ENCODE measurements at regions not wholly inside any gene's neighbourhood (a gene's known extent, or its start where the extent isn't known, plus 50 kb on each side); places are given as distances from the start of the nearest gene placed in this dataset.

- TF ChIP-seq ISL1 (CRISPR knock-in tag; IDR thresholded peaks at IDR 0.05) = no peak
- no peak for TF ChIP-seq ARNTL (CRISPR knock-in tag; IDR thresholded peaks at IDR 0.05; ENCODE audit: borderline replicate concordance, low read depth)
- no peak for TF ChIP-seq CSRNP3 (CRISPR knock-in tag; IDR thresholded peaks at IDR 0.05)
- no peak for TF ChIP-seq ZFP30 (CRISPR knock-in tag; IDR thresholded peaks at IDR 0.05)
- no peak for TF ChIP-seq ZNF70 (CRISPR knock-in tag; IDR thresholded peaks at IDR 0.05)
- TF ChIP-seq POU6F1 (CRISPR knock-in tag; IDR thresholded peaks at IDR 0.05; ENCODE audit: borderline replicate concordance, low read depth) = no peak
- TF ChIP-seq CREB5 (CRISPR knock-in tag; IDR thresholded peaks at IDR 0.05; ENCODE audit: low read depth) = no peak
Measured at GRCh38 chr13:21321269-21321668, 137.8 kb downstream of the ZDHHC20 start.
